ENCODE measurements at regions not wholly inside any gene's neighbourhood (a gene's known extent, or its start where the extent isn't known, plus 50 kb on each side); places are given as distances from the start of the nearest gene placed in this dataset.

GRCh38 chr4:13184199-13184598 lies 299.9 kb downstream of the RAB28 start:
- ChIA-PET CTCF (no interaction called here), POLR2A (no interaction called here)
- no peak overlapping the region for H3K4me3 Mint-ChIP-seq
- DNase-seq (ENCODE audit: low spot score) (no peak), ATAC-seq (no peak)
- H3K27me3 Mint-ChIP-seq (ENCODE audit: low read depth): no peaks in the 10 kb centered on the region; the same call in 1 of the 2 replicates
- no peaks in the 10 kb centered on the region for H3K36me3 Mint-ChIP-seq
- peaks cover 11% of the 10 kb centered on the region; the same call in 1 of the 2 replicates for H3K9me3 Mint-ChIP-seq
- no peak overlapping the region for H3K27ac Mint-ChIP-seq
- peaks cover 8% of the 10 kb centered on the region for H3K4me1 Mint-ChIP-seq
- no peak for TF ChIP-seq CTCF (IDR thresholded peaks at IDR 0.05)

- no peak for TF ChIP-seq TEAD4 (CRISPR knock-in tag; IDR thresholded peaks at IDR 0.05)
- TF ChIP-seq NR2C2 (CRISPR knock-in tag; IDR thresholded peaks at IDR 0.05): no peak
- no peak for TF ChIP-seq FOXP4 (CRISPR knock-in tag; IDR thresholded peaks at IDR 0.05)
- DNase-seq (ENCODE audit: low spot score) (no peak), ATAC-seq (no peak)
- Mint-ChIP-seq H3K9me3 (peaks cover 11% of the 10 kb centered on the region; the same call in 1 of the 2 replicates), H3K27ac (no peak overlapping the region), H3K4me1 (peaks cover 8% of the 10 kb centered on the region), H3K36me3 (no peaks in the 10 kb centered on the region), H3K27me3 (ENCODE audit: low read depth) (no peaks in the 10 kb centered on the region; the same call in 1 of the 2 replicates), H3K4me3 (no peak overlapping the region)
- ChIA-PET CTCF (no interaction called here), POLR2A (no interaction called here)
Measured at GRCh38 chr4:13182133-13182532, 302.0 kb downstream of the RAB28 start.

- no peak for DNase-seq (ENCODE audit: low spot score)
- no peak for ATAC-seq
- TF ChIP-seq TCF7 (CRISPR knock-in tag; IDR thresholded peaks at IDR 0.05; ENCODE audit: low read depth) (no peak), ZNF121 (CRISPR knock-in tag; IDR thresholded peaks at IDR 0.05) (no peak), ZNF423 (CRISPR knock-in tag; IDR thresholded peaks at IDR 0.05) (no peak), PRDM15 (CRISPR knock-in tag; IDR thresholded peaks at IDR 0.05) (no peak), TEAD4 (CRISPR knock-in tag; IDR thresholded peaks at IDR 0.05) (no peak), MXD4 (CRISPR knock-in tag; IDR thresholded peaks at IDR 0.05; ENCODE audit: borderline replicate concordance) (no peak), FOXP4 (CRISPR knock-in tag; IDR thresholded peaks at IDR 0.05) (no peak), EMX1 (CRISPR knock-in tag; IDR thresholded peaks at IDR 0.05) (no peak), ZNF317 (CRISPR knock-in tag; IDR thresholded peaks at IDR 0.05; ENCODE audit: borderline replicate concordance, low read depth) (no peak), RORB (CRISPR knock-in tag; IDR thresholded peaks at IDR 0.05) (no peak), NFE2L1 (CRISPR knock-in tag; IDR thresholded peaks at IDR 0.05) (no peak), ZNF425 (CRISPR knock-in tag; conservative IDR thresholded peaks at IDR 0.05) (no peak), NFYB (CRISPR knock-in tag; conservative IDR thresholded peaks at IDR 0.05; ENCODE audit: low read depth) (no peak)
- Mint-ChIP-seq H3K36me3 (no peaks in the 10 kb centered on the region), H3K9me3 (peaks cover 9% of the 10 kb centered on the region; the same call in 1 of the 2 replicates), H3K4me3 (no peak overlapping the region), H3K27me3 (ENCODE audit: low read depth) (no peaks in the 10 kb centered on the region; the same call in 1 of the 2 replicates), H3K4me1 (peaks cover 8% of the 10 kb centered on the region), H3K27ac (no peak overlapping the region)
- ChIA-PET CTCF (no interaction called here), POLR2A (no interaction called here)
Measured at GRCh38 chr4:13181681-13182080, 302.5 kb downstream of the RAB28 start.
